Endothelial cell (in vitro differentiated cells): ENCODE measurements at regions not wholly inside any gene's neighbourhood (a gene's known extent, or its start where the extent isn't known, plus 50 kb on each side); places are given as distances from the start of the nearest gene placed in this dataset.

Source experiments
- DNase-seq: peaks from one replicate; pipeline ENCODE4 v3.0.0; 2021; ENCODE audit warnings: low spot score
- H3K27ac Mint-ChIP-seq: one replicate; pipeline ENCODE4 v1.8.0; 2021; ENCODE audit warnings: mixed read lengths, inconsistent platforms; ENCODE audit not compliant: unreplicated experiment
- H3K27me3 Mint-ChIP-seq: one replicate; pipeline ENCODE4 v1.8.0; 2021; ENCODE audit warnings: mild to moderate bottlenecking, moderate library complexity, mixed read lengths, inconsistent platforms; ENCODE audit not compliant: unreplicated experiment
- H3K36me3 Mint-ChIP-seq: one replicate; pipeline ENCODE4 v1.8.0; 2021; ENCODE audit warnings: mild to moderate bottlenecking, low read depth, mixed read lengths, inconsistent platforms; ENCODE audit not compliant: unreplicated experiment
- H3K4me1 Mint-ChIP-seq: one replicate; pipeline ENCODE4 v1.8.0; 2021; ENCODE audit warnings: mild to moderate bottlenecking, mixed read lengths, inconsistent platforms; ENCODE audit not compliant: unreplicated experiment
- H3K4me3 Mint-ChIP-seq: one replicate; pipeline ENCODE4 v1.8.0; 2021; ENCODE audit warnings: mild to moderate bottlenecking, mixed read lengths, inconsistent platforms; ENCODE audit not compliant: unreplicated experiment
- H3K9me3 Mint-ChIP-seq: one replicate; pipeline ENCODE4 v1.8.0; 2021; ENCODE audit warnings: mixed read lengths, inconsistent platforms; ENCODE audit not compliant: unreplicated experiment
- TF ChIP-seq, protein P1 (sequence below): fragments of 200-600 bp; sonication (generic); IDR thresholded peaks from one replicate; pipeline ENCODE4 v1.5.0; 2021; ENCODE audit warnings: antibody characterized with exemption; ENCODE audit not compliant: unreplicated experiment

- H3K27me3 Mint-ChIP-seq: no peaks in the 10 kb centered on the region
- TF ChIP-seq, protein P1, sequence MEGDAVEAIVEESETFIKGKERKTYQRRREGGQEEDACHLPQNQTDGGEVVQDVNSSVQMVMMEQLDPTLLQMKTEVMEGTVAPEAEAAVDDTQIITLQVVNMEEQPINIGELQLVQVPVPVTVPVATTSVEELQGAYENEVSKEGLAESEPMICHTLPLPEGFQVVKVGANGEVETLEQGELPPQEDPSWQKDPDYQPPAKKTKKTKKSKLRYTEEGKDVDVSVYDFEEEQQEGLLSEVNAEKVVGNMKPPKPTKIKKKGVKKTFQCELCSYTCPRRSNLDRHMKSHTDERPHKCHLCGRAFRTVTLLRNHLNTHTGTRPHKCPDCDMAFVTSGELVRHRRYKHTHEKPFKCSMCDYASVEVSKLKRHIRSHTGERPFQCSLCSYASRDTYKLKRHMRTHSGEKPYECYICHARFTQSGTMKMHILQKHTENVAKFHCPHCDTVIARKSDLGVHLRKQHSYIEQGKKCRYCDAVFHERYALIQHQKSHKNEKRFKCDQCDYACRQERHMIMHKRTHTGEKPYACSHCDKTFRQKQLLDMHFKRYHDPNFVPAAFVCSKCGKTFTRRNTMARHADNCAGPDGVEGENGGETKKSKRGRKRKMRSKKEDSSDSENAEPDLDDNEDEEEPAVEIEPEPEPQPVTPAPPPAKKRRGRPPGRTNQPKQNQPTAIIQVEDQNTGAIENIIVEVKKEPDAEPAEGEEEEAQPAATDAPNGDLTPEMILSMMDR: no peak
- no peaks in the 10 kb centered on the region for H3K4me1 Mint-ChIP-seq
- no peak overlapping the region for H3K4me3 Mint-ChIP-seq
- H3K36me3 Mint-ChIP-seq: no peaks in the 10 kb centered on the region
- H3K27ac Mint-ChIP-seq: no peak overlapping the region
- H3K9me3 Mint-ChIP-seq: no peaks in the 10 kb centered on the region
- DNase-seq: no peak
Measured at GRCh38 chr3:178434206-178434805, 101.9 kb upstream of the KCNMB2 start.

- TF ChIP-seq, protein P1: no peak
- DNase-seq: no peak
- H3K4me3 Mint-ChIP-seq: no peak overlapping the region
- no peaks in the 10 kb centered on the region for H3K4me1 Mint-ChIP-seq
- no peaks in the 10 kb centered on the region for H3K36me3 Mint-ChIP-seq
- no peaks in the 10 kb centered on the region for H3K27me3 Mint-ChIP-seq
- no peak overlapping the region for H3K27ac Mint-ChIP-seq
- H3K9me3 Mint-ChIP-seq: no peaks in the 10 kb centered on the region
Measured at GRCh38 chr3:178435575-178435974, 100.7 kb upstream of the KCNMB2 start.

- TF ChIP-seq, protein P1: peak; percentile 76
- Mint-ChIP-seq H3K4me3 (no peak overlapping the region), H3K9me3 (no peaks in the 10 kb centered on the region), H3K27ac (no peak overlapping the region), H3K27me3 (peaks cover 4% of the 10 kb centered on the region), H3K4me1 (no peaks in the 10 kb centered on the region), H3K36me3 (no peaks in the 10 kb centered on the region)
- no peak for DNase-seq
Measured at GRCh38 chr3:178436773-178437172, 99.5 kb upstream of the KCNMB2 start.

GRCh38 chr3:178437236-178437635, 99.0 kb upstream of the KCNMB2 start:
- Mint-ChIP-seq H3K27ac (no peak overlapping the region), H3K27me3 (peaks cover 4% of the 10 kb centered on the region), H3K36me3 (no peaks in the 10 kb centered on the region), H3K4me1 (no peaks in the 10 kb centered on the region), H3K9me3 (no peaks in the 10 kb centered on the region), H3K4me3 (no peak overlapping the region)
- no peak for DNase-seq
- TF ChIP-seq, protein P1: no peak

DNA sequence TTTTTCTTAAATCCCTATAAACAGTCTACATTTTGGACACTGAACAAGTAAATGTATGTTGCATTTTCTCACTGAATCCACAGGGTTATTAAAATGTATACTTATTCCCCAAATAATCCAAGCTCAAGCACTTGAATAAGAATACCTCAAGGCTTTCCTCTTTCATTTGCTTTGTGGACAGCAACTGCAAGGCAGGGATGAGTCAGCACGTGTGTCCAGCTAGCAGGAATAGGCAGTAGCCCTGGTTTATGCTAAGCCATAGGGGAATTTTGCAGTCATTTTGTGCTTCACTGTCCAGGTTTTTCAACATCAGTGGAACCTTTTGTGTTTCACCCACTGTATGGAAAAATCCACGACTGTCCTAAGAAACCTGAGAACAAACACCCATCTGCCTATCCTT, 96.7 kb upstream of the KCNMB2 start:
- Mint-ChIP-seq H3K36me3 (no peaks in the 10 kb centered on the region), H3K4me3 (no peak overlapping the region), H3K9me3 (no peaks in the 10 kb centered on the region), H3K27ac (no peak overlapping the region), H3K4me1 (no peaks in the 10 kb centered on the region), H3K27me3 (peaks cover 4% of the 10 kb centered on the region)
- TF ChIP-seq, protein P1: no peak
- DNase-seq: no peak
